Endothelial cell of umbilical vein (primary cell): ENCODE measurements at regions not wholly inside any gene's neighbourhood (a gene's known extent, or its start where the extent isn't known, plus 50 kb on each side); places are given as distances from the start of the nearest gene placed in this dataset.

Experiments
- CTCF ChIP-seq, 2 donors: IDR thresholded peaks; 1 replicate in 1 of 2; 2 replicates in 1 of 2; pipeline ENCODE4 v1.5.1; 2011; ENCODE audit warnings: low read length in 2 of 2, mild to moderate bottlenecking in 2 of 2, moderate library complexity in 2 of 2, control low read depth in 1 of 2, inconsistent platforms in 1 of 2, low read depth in 1 of 2; ENCODE audit not compliant: insufficient read depth in 1 of 2; ENCODE audit errors: extremely low read depth in 1 of 2
- EZH2 ChIP-seq: IDR thresholded peaks from 2 replicates; pipeline ENCODE4 v1.6.1; 2012; ENCODE audit warnings: borderline replicate concordance, low read depth, mild to moderate bottlenecking, moderate library complexity, low read length, inconsistent platforms; ENCODE audit not compliant: severe bottlenecking
- MAX ChIP-seq: IDR thresholded peaks from 2 replicates; pipeline ENCODE4 v1.6.1; 2011; ENCODE audit not compliant: insufficient read depth, insufficient read length

GRCh38 chr2:37501113-37501512 lies 156.7 kb downstream of the QPCT start:
- TF ChIP-seq EZH2 = no peak
- TF ChIP-seq CTCF (IDR thresholded peaks at IDR 0.05; ENCODE audit: extremely low read depth in 1 of 2, insufficient read depth in 1 of 2, low read depth in 1 of 2, low read length in 2 of 2) = no peak
- no peak for TF ChIP-seq MAX
